UCSD-AML1 (cell line): ENCODE measurements at regions not wholly inside any gene's neighbourhood (a gene's known extent, or its start where the extent isn't known, plus 50 kb on each side); places are given as distances from the start of the nearest gene placed in this dataset.
A peak's percentile ranks its signal among the peaks of the same experiment; 100 is the strongest.

ENCODE experiments used
- DNase-seq: peaks from one replicate; lab custom pipeline; 2025; ENCODE audit not compliant: unreplicated experiment; lab: John Stamatoyannopoulos, UW

GRCh38 chr14:101705733-101706508, 55.6 kb upstream of the PPP2R5C start:
- peak; percentile 48 for DNase-seq

- no peak for DNase-seq
These were observed 54.9 kb upstream of the PPP2R5C start for GRCh38 chr14:101706509-101707067.

DNA sequence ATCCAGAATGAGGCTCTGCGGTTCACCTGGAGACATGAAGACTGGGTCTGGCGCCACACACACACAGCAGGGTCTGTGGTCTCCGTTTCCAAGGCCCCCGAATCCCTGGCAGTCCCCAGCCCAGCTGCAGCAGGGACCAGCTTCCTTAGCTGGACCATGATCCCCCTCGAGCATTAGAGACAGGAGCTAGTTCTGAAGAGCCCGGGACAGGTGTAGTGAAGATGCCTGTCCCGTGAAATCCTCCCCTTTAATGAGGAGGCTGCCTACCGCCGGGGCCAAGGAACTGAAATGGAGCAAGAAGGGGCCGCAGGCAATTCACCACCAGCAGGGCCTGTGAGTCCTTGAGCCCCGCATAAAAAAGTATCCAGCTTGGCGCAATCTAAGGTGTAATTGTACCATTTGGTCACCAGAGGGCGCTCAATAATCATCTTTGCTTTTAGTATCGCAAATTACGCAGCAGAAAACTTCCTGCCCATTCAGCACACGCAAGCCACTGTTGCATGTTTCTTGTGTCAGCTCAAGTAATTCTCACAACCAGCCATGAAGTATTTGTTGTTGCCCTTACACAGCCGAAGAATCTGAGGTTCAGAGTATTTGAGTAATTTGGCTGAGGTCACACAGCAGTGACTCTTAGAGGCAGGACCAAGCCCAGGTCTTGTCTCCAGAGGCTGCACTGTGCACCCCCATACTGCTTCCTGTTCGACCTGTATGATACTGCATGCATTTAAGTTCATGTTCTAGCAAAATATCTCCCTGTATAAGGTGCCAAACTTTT, 54.3 kb upstream of the PPP2R5C start:
- no peak for DNase-seq

- no peak for DNase-seq
These were observed 53.5 kb upstream of the PPP2R5C start for GRCh38 chr14:101707863-101708620.

- DNase-seq, result no peak
These were observed 52.5 kb upstream of the PPP2R5C start for GRCh38 chr14:101708853-101709532.

DNA sequence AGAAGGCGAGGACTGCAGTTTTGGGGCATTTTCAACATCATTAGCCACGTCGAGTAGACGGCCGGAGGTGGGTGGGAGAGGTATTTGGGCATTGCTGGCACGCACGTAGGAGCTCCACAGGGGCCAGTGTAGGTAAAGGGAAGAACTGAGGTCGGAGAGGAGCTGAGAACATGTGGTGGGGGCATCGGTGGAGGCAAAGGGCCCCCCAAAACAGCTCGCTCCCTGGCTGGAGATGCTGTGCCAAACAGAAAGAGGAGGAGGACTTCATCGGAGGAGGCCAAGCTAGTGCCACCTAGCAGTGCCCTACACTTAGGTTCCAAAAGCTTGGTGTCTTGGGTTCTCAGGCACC, 52.0 kb upstream of the PPP2R5C start:
- DNase-seq, result no peak

GRCh38 chr14:101709962-101710931, 51.3 kb upstream of the PPP2R5C start:
- no peak for DNase-seq

GRCh38 chr14:101711041-101711856, 50.3 kb upstream of the PPP2R5C start:
- DNase-seq, result no peak
